ENCODE measurements at regions not wholly inside any gene's neighbourhood (a gene's known extent, or its start where the extent isn't known, plus 50 kb on each side); places are given as distances from the start of the nearest gene placed in this dataset.
A peak's percentile ranks its signal among the peaks of the same experiment; 100 is the strongest.

DNA sequence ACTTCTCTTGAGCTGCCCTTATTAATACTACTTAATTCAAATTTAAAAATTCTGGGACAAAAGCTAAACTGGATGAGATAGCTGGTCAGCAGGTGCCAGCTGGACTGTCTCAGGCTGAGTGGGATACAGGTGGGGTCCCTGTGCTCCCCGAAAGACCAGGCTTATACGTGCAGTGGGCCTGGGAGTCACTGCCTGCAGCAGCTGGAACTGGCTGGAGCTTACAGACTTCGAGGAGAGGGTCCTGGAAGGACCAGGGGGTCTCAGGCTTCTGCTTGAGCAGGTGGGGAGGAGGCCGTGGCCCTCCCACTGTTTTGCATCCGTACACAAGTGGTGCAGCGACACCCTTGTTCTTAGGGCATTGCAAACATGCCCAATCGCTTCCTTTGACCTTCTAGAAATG is 203.7 kb downstream of the GLRX3 start:
- no peak for TF ChIP-seq CTCF (IDR thresholded peaks at IDR 0.05)
- ATAC-seq (ENCODE audit: low FRiP score), result no peak
- no peak for DNase-seq (ENCODE audit: low spot score)

DNA sequence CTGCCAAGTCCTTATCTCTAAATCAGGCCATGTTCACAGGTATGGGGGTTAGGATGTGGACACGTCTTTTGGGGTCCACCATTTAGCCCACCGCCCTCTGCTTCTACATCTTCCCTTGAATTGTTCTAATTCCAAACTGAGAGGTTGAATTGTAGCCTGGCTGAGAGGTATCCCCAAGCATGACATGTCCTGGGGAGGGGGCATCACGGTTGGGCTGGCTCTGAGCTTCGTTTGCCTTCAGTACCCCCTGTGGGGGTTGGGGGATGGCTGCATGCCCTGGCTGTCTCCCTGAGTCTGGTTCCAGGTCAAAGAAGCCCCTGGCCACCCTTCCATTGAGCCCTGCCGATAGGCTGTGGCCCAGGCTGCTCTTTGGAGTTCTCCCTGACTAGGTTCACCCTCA is 204.6 kb downstream of the GLRX3 start:
- no peak for TF ChIP-seq CTCF (IDR thresholded peaks at IDR 0.05)
- DNase-seq (ENCODE audit: low spot score) (no peak), ATAC-seq (ENCODE audit: low FRiP score) (no peak)

DNA sequence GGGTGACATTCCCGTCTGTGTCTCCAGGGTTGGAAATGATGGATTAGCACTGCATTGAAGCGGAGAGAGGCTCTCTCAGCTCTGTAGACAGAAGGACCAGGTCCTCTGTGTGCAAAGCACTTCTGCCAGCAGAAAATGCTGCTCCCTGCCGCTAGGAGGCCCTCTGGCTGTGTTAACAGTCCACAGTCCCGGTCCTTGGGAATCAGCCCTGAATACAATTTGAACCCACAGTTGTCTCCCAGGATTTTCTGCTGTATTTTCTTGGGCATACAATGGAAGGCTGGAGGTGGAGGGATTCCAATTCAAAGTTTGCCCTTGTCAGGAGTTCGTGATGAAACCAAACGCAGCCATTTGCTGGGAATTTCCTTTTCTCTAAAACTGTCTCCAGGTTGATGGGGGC is 205.2 kb downstream of the GLRX3 start:
- ATAC-seq (ENCODE audit: low FRiP score) (no peak), DNase-seq (ENCODE audit: low spot score) (no peak)
- no peak for TF ChIP-seq CTCF (IDR thresholded peaks at IDR 0.05)

DNA sequence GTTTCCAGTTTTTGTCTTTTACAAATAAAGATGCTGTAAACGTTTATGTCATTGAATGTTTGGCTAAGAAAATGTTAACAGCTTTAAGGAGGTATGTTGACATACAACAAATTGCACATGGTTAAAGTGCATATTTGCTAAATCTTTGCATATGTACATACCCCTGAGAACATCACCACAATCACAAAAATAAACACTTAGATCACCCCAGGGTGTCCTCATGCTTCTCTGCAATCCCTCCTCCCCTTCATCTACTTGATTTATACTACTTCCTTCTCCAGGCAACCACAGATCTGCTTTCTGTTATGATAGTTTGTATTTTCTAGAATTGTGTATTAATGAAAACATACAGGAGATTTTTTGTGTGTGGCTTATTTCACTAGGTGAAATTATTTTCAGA is 209.5 kb downstream of the GLRX3 start:
- DNase-seq (ENCODE audit: low spot score) (no peak), ATAC-seq (ENCODE audit: low FRiP score) (no peak)
- TF ChIP-seq CTCF (IDR thresholded peaks at IDR 0.05), result no peak

GRCh38 chr10:130350996-130351395 is 214.8 kb downstream of the GLRX3 start:
- TF ChIP-seq CTCF (IDR thresholded peaks at IDR 0.05), result no peak
- no peak for ATAC-seq (ENCODE audit: low FRiP score)
- no peak for DNase-seq (ENCODE audit: low spot score)

DNA sequence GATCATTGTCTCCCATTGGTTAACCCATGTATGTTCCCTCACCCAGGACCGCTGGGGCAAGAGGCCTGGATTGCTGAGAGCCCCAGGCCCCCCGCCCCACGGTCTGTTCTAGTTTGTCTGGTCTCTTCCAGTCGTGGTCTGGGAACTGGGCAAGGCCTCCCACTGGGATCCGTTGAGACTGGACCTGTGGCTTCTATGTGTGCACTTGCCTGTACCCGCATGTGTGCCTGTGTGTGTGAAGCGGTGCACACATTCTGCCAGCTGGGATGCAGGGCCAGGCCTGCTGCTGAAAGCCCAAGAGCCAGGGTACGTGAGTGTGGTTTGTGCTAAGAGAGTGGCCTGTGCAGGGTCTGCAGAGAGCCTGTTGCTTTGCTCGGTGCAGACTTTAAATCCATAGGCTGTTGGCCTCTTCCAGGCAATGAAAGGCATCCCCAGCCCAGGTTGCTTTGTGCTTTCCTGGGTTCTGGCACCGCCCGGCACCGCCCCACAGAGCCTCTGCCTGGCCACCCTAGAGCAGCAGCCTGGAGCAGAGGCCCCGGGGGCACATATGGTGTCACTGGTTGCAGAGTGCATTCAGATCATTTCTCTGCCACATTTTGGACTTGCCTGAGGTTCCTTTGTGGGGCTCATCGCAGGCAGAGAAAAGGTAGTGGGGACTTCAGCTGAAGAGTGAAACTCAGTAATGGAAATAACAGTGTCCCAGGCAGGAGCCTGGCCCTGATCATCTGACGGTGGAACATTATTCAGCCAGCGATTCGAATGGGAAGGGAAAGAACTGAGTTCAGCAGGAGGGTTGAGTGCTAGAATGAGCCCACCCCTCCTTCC is 215.5 kb downstream of the GLRX3 start:
- peak; percentile 4 for DNase-seq (ENCODE audit: low spot score)
- no peak for ATAC-seq (ENCODE audit: low FRiP score)
- TF ChIP-seq CTCF (IDR thresholded peaks at IDR 0.05), result no peak

GRCh38 chr10:130352291-130352645 is 216.1 kb downstream of the GLRX3 start:
- no peak for TF ChIP-seq CTCF (IDR thresholded peaks at IDR 0.05)
- no peak for ATAC-seq (ENCODE audit: low FRiP score)
- DNase-seq (ENCODE audit: low spot score), result peak; percentile 12
